Naive thymus-derived CD8-positive, alpha-beta T cell (primary cell): ENCODE measurements at regions not wholly inside any gene's neighbourhood (a gene's known extent, or its start where the extent isn't known, plus 50 kb on each side); places are given as distances from the start of the nearest gene placed in this dataset.

ENCODE experiments used
- ATAC-seq, 2 donors: fragments of 150-1000 bp; cut with Tn5 transposase in 1 of 2; sonication (Bioruptor Pico), chemical (Tn5 transposase) in 1 of 2; 1 replicate in 1 of 2; 2 replicates in 1 of 2; pipeline ENCODE4 v1.10.0; 2021; ENCODE audit warnings: mild to moderate bottlenecking in 2 of 2, moderate library complexity in 2 of 2
- POLR2A ChIA-PET: fragments of 350-600 bp; sonication (Branson Sonifier 250); formaldehyde crosslinking; loops from one replicate; lab custom pipeline; 2021; ENCODE audit warnings: antibody characterized with exemption; lab: Charles Lee
- DNase-seq, 10 donors: peaks; one replicate each; pipeline versions ENCODE4 v3.0.0 to v3.0.0-alpha.2; 2020 to 2022
- H3K27ac Mint-ChIP-seq, 10 donors: one replicate each; pipeline ENCODE4 v1.8.0; 2020 to 2022; ENCODE audit warnings: mild to moderate bottlenecking in 10 of 10, mixed read lengths in 10 of 10, moderate library complexity in 4 of 10, inconsistent platforms in 1 of 10
- H3K27me3 Mint-ChIP-seq, 5 donors: one replicate each; pipeline ENCODE4 v1.8.0; 2021 to 2022; ENCODE audit warnings: mixed read lengths in 5 of 5
- H3K36me3 Mint-ChIP-seq, 3 donors: one replicate each; pipeline ENCODE4 v1.8.0; 2020 to 2022; ENCODE audit warnings: mixed read lengths in 3 of 3, mild to moderate bottlenecking in 2 of 3, inconsistent platforms in 1 of 3
- H3K4me1 Mint-ChIP-seq, 4 donors: one replicate each; pipeline ENCODE4 v1.8.0; 2021 to 2022; ENCODE audit warnings: mixed read lengths in 4 of 4
- H3K4me3 Mint-ChIP-seq, 10 donors: one replicate each; pipeline ENCODE4 v1.8.0; 2020 to 2022; ENCODE audit warnings: mild to moderate bottlenecking in 10 of 10, mixed read lengths in 10 of 10, moderate library complexity in 6 of 10, inconsistent platforms in 1 of 10
- H3K9me3 Mint-ChIP-seq, 9 donors: one replicate each; pipeline ENCODE4 v1.8.0; 2020 to 2022; ENCODE audit warnings: mixed read lengths in 9 of 9, mild to moderate bottlenecking in 3 of 9, inconsistent platforms in 1 of 9, moderate library complexity in 1 of 9

DNA sequence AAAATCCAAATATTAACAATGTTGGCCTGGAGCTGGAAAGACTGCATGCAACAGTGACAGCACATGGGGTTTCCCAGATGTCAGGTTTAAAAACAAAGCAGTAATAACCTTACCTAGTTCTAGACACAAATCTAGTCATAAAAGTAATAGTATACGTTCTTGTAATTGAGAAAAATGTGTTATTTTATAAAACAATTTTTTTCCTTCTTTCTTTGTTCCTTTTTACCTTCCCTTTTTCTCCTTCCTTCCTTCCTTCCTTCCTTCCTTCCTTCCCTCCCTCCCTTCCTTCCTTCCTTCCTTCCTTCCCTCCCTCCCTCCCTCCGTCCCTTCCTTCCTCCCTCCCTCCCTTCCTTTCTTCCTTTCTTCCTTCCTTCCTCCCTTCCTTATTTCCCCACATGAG is 242.7 kb upstream of the PDE10A start:
- H3K9me3 Mint-ChIP-seq, result peaks cover 0 to 5% (median 0%) of the 10 kb centered on the region in 9 donors
- H3K4me1 Mint-ChIP-seq, result no peaks in the 10 kb centered on the region
- H3K36me3 Mint-ChIP-seq, result no peaks in the 10 kb centered on the region
- H3K4me3 Mint-ChIP-seq, result no peak overlapping the region
- ATAC-seq, result no peak
- POLR2A ChIA-PET, result no interaction called here
- H3K27me3 Mint-ChIP-seq, result peaks cover 7 to 51% (median 21%) of the 10 kb centered on the region in 5 donors
- no peak for DNase-seq
- no peak overlapping the region for H3K27ac Mint-ChIP-seq

GRCh38 chr6:165900970-165901369 is 237.9 kb upstream of the PDE10A start:
- Mint-ChIP-seq H3K4me1 (peaks cover 0 to 2% (median 0%) of the 10 kb centered on the region in 4 donors), H3K9me3 (no peaks in the 10 kb centered on the region), H3K4me3 (no peak overlapping the region), H3K27me3 (peaks cover 10 to 48% (median 19%) of the 10 kb centered on the region in 5 donors), H3K36me3 (no peaks in the 10 kb centered on the region), H3K27ac (no peak overlapping the region)
- DNase-seq, result no peak
- no peak for ATAC-seq
- POLR2A ChIA-PET, result no interaction called here

DNA sequence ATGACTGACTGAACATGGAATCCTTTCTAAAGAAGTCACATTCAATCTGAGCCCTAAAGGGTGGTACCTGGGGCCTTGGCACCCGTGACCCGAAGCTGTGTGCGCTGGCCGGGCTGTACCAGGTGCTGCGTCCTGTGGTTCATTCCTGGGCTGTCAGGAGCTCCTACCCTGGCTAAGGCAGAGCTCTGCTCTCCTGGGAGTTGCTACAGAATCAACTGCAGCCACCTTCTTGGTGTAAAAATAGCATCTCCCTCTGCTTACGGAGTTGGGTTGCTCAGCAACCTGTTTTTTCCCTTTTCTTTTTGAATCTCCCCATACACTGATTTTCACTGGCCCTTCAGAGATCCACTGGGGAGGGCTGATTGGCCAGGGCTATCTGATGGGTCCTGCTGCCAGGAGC is 236.6 kb upstream of the PDE10A start:
- Mint-ChIP-seq H3K36me3 (no peaks in the 10 kb centered on the region), H3K27ac (no peak overlapping the region), H3K4me3 (no peak overlapping the region), H3K4me1 (peaks cover 0 to 2% (median 0%) of the 10 kb centered on the region in 4 donors), H3K9me3 (no peaks in the 10 kb centered on the region), H3K27me3 (peaks cover 10 to 46% (median 19%) of the 10 kb centered on the region in 5 donors)
- no peak for DNase-seq
- POLR2A ChIA-PET, result no interaction called here
- no peak for ATAC-seq

- no peak for DNase-seq
- no peak for ATAC-seq
- Mint-ChIP-seq H3K36me3 (no peaks in the 10 kb centered on the region), H3K4me1 (peaks cover 0 to 2% (median 0%) of the 10 kb centered on the region in 4 donors), H3K9me3 (no peaks in the 10 kb centered on the region), H3K4me3 (no peak overlapping the region), H3K27ac (no peak overlapping the region), H3K27me3 (peaks cover 16 to 43% (median 40%) of the 10 kb centered on the region in 5 donors)
- POLR2A ChIA-PET, result no interaction called here
Observed at GRCh38 chr6:165895421-165896165, 232.6 kb upstream of the PDE10A start.

DNA sequence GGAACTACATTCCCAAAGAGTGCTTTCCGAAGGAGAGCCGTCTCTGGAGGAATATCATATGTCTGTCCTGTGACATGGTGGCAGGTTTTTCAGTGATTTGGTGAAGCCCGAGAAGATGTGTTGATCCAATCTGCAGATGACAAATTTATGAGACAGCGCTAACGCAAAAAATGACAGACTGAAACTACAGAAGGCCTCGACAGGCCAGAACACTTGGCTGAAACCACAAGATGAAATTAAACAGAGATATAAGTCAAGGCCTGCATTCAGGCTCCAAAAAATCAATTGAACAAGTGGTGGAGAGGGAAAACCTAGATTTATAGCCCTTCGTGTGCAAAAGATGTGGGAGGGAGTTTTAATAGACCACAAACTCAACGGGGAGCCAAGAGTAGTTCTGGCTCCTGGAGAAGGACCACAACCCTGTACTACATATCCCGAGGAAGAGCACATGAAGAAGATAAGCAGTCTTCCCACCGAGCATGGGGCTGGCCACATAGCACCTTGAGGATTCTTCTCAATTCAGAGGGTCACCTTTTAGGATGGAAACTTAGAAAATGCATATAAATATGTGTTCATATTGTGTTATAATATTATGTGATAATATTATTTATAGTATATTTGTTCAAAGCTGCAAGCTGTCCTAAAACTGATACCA is 231.3 kb upstream of the PDE10A start:
- H3K9me3 Mint-ChIP-seq, result no peaks in the 10 kb centered on the region
- no peaks in the 10 kb centered on the region for H3K36me3 Mint-ChIP-seq
- H3K27ac Mint-ChIP-seq, result no peak overlapping the region
- H3K4me1 Mint-ChIP-seq, result peaks cover 0 to 3% (median 1%) of the 10 kb centered on the region in 4 donors
- H3K4me3 Mint-ChIP-seq, result no peak overlapping the region
- H3K27me3 Mint-ChIP-seq, result peaks cover 16 to 43% (median 41%) of the 10 kb centered on the region in 5 donors
- DNase-seq (no peak), ATAC-seq (no peak)
- POLR2A ChIA-PET, result no interaction called here

GRCh38 chr6:165893431-165893830 is 230.4 kb upstream of the PDE10A start:
- ATAC-seq (no peak), DNase-seq (no peak)
- Mint-ChIP-seq H3K36me3 (no peaks in the 10 kb centered on the region), H3K4me1 (peaks cover 0 to 3% (median 1%) of the 10 kb centered on the region in 4 donors), H3K27me3 (peaks cover 15 to 38% (median 35%) of the 10 kb centered on the region in 5 donors), H3K9me3 (no peaks in the 10 kb centered on the region), H3K4me3 (no peak overlapping the region), H3K27ac (no peak overlapping the region)
- POLR2A ChIA-PET, result no interaction called here

DNA sequence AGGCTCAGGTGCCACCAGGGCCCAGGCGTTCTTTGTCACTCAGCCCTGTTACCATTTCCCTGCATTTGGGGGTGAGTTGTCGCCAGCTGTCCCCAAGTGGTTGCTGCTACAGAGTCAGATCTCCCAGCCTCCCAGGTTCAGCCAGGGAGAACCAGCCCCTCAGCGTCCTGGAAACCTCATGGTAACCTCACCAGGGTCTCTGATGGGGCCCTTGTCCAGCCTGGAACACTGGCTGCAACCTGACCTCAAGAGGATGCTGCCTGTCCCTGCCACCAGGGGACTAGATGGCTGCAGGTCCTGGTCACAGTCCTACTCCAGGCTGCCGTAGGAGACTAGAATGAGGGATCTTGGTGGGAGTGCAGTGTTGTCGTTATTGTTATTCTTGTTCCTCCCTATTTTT is 228.3 kb upstream of the PDE10A start:
- H3K27me3 Mint-ChIP-seq, result peaks cover 13 to 35% (median 27%) of the 10 kb centered on the region in 5 donors
- no peak overlapping the region for H3K4me3 Mint-ChIP-seq
- DNase-seq (no peak), ATAC-seq (no peak)
- no peak overlapping the region for H3K27ac Mint-ChIP-seq
- POLR2A ChIA-PET, result no interaction called here
- peaks cover 0 to 12% (median 3%) of the 10 kb centered on the region in 9 donors for H3K9me3 Mint-ChIP-seq
- peaks cover 0 to 3% (median 0%) of the 10 kb centered on the region in 4 donors for H3K4me1 Mint-ChIP-seq
- peaks cover 0 to 9% (median 0%) of the 10 kb centered on the region in 3 donors for H3K36me3 Mint-ChIP-seq

- Mint-ChIP-seq H3K36me3 (peaks cover 0 to 9% (median 0%) of the 10 kb centered on the region in 3 donors), H3K4me3 (no peak overlapping the region), H3K4me1 (peaks cover 0 to 3% (median under 1%) of the 10 kb centered on the region in 4 donors), H3K27me3 (peaks cover 11 to 34% (median 27%) of the 10 kb centered on the region in 5 donors), H3K9me3 (peaks cover 0 to 12% (median 3%) of the 10 kb centered on the region in 9 donors), H3K27ac (no peak overlapping the region)
- no peak for ATAC-seq
- DNase-seq, result no peak
- POLR2A ChIA-PET, result no interaction called here
Observed at GRCh38 chr6:165890404-165890735, 227.3 kb upstream of the PDE10A start.

DNA sequence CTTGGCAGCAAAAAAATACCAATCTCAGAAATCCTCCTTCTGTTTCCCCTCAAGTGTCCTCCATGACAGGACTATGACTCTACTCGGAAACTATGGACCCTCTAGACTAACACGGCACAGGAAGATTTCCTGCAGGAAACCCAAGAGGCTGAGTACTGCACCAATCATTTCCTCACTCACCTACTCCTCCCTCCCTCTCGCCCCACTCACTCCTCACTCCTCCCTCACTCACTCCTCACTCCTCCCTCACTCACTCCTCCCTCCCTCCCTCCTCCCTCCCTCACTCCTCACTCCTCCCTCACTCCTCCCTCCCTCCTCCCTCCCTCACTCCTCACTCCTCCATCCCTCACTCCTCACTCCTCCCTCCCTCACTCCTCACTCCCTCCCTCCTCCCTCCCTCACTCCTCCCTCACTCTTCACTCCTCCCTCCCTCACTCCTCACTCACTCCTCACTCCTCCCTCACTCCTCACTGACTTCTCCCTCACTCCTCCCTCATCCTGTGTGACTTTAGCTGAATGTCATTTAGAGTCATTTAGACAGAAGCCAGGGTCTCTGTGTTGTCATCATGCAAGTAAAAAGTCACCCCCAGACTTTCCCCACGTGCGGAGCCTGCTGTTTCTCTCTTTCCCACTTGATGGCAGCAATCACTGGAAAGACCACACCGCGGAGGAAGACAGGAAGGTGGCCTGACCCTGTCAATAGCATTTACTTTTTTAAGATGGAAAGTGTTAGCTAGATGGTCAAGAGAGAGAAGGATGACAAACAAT is 226.8 kb upstream of the PDE10A start:
- POLR2A ChIA-PET, result no interaction called here
- H3K27ac Mint-ChIP-seq, result no peak overlapping the region
- DNase-seq (no peak), ATAC-seq (no peak)
- peaks cover 0 to 9% (median 0%) of the 10 kb centered on the region in 3 donors for H3K36me3 Mint-ChIP-seq
- H3K9me3 Mint-ChIP-seq, result peaks cover 0 to 12% (median 4%) of the 10 kb centered on the region in 9 donors
- H3K4me3 Mint-ChIP-seq, result no peak overlapping the region
- H3K4me1 Mint-ChIP-seq, result peaks cover 3 to 8% (median 5%) of the 10 kb centered on the region in 4 donors
- peaks cover 11 to 34% (median 28%) of the 10 kb centered on the region in 5 donors for H3K27me3 Mint-ChIP-seq

GRCh38 chr6:165886169-165886568 is 223.1 kb upstream of the PDE10A start:
- Mint-ChIP-seq H3K27me3 (peaks cover 6 to 26% (median 16%) of the 10 kb centered on the region in 5 donors), H3K4me3 (no peak overlapping the region), H3K9me3 (peaks cover 0 to 12% (median 4%) of the 10 kb centered on the region in 9 donors), H3K4me1 (peaks cover 5 to 14% (median 9%) of the 10 kb centered on the region in 4 donors), H3K27ac (no peak overlapping the region), H3K36me3 (peaks cover 0 to 9% (median 0%) of the 10 kb centered on the region in 3 donors)
- POLR2A ChIA-PET, result no interaction called here
- no peak for ATAC-seq
- DNase-seq, result no peak

GRCh38 chr6:165884813-165885765 is 222.0 kb upstream of the PDE10A start:
- peak; percentile 38 to 78 (median 64) for DNase-seq
- Mint-ChIP-seq H3K4me1 (peaks cover 5 to 14% (median 9%) of the 10 kb centered on the region in 4 donors), H3K36me3 (peaks cover 0 to 9% (median 0%) of the 10 kb centered on the region in 3 donors), H3K27me3 (peaks cover 4 to 26% (median 11%) of the 10 kb centered on the region in 5 donors), H3K27ac (peak overlapping the region in 3 of 10 donors; percentile 67 to 77 (median 68)), H3K9me3 (peaks cover 0 to 12% (median 4%) of the 10 kb centered on the region in 9 donors), H3K4me3 (peak overlapping the region; percentile 52 to 82 (median 64))
- peak; percentile 94 for ATAC-seq
- POLR2A ChIA-PET, result no interaction called here
